DMS79 (cell line): ENCODE measurements at regions not wholly inside any gene's neighbourhood (a gene's known extent, or its start where the extent isn't known, plus 50 kb on each side); places are given as distances from the start of the nearest gene placed in this dataset.
"Not testable (repeated sequence)": the region's sequence is repeated elsewhere in the genome, so short reads cannot be mapped to it uniquely, and the experiment has no call there.

Source experiments
- DNase-seq: peaks from one replicate; lab custom pipeline; 2025; lab: John Stamatoyannopoulos, UW

- not testable (repeated sequence) for DNase-seq
These were observed 187.4 kb downstream of the FAM72C start for GRCh38 chr1:143784239-143784882.

GRCh38 chr1:143778178-143778577 is 193.6 kb downstream of the FAM72C start:
- not testable (repeated sequence) for DNase-seq

GRCh38 chr1:143764831-143765230 is 207.0 kb downstream of the FAM72C start:
- not testable (repeated sequence) for DNase-seq

GRCh38 chr1:143760366-143760765 is 211.4 kb downstream of the FAM72C start:
- DNase-seq, result not testable (repeated sequence)

- not testable (repeated sequence) for DNase-seq
These were observed 215.8 kb downstream of the FAM72C start for GRCh38 chr1:143755961-143756360.

- DNase-seq, result no peak
These were observed 222.9 kb downstream of the FAM72C start for GRCh38 chr1:143748906-143749305.

- DNase-seq, result no peak
These were observed 235.2 kb downstream of the FAM72C start for GRCh38 chr1:143736562-143736961.

- DNase-seq, result no peak
These were observed 235.9 kb downstream of the FAM72C start for GRCh38 chr1:143735764-143736461.

GRCh38 chr1:143734261-143734660 is 237.5 kb downstream of the FAM72C start:
- not testable (repeated sequence) for DNase-seq

- DNase-seq, result not testable (repeated sequence)
These were observed 240.9 kb downstream of the FAM72C start for GRCh38 chr1:143730890-143731289.

GRCh38 chr1:143729449-143730111 is 242.2 kb downstream of the FAM72C start:
- not testable (repeated sequence) for DNase-seq

GRCh38 chr1:143728802-143729448 is 242.9 kb downstream of the FAM72C start:
- not testable (repeated sequence) for DNase-seq

GRCh38 chr1:143727263-143727662 is 244.5 kb downstream of the FAM72C start:
- DNase-seq, result no peak

- DNase-seq, result no peak
These were observed 250.8 kb downstream of the FAM72C start for GRCh38 chr1:143721024-143721373.

GRCh38 chr1:143720087-143721023 is 251.4 kb downstream of the FAM72C start:
- DNase-seq, result no peak

GRCh38 chr1:143718524-143718923 is 253.3 kb downstream of the FAM72C start:
- DNase-seq, result no peak

- DNase-seq, result no peak
These were observed 253.8 kb downstream of the FAM72C start for GRCh38 chr1:143718021-143718420.

- no peak for DNase-seq
These were observed 254.4 kb downstream of the FAM72C start for GRCh38 chr1:143717434-143717833.

GRCh38 chr1:143714913-143715312 is 256.9 kb downstream of the FAM72C start:
- DNase-seq, result not testable (repeated sequence)

GRCh38 chr1:143709606-143710259 is 262.1 kb downstream of the FAM72C start:
- not testable (repeated sequence) for DNase-seq

GRCh38 chr1:143702739-143703138 is 269.0 kb downstream of the FAM72C start:
- not testable (repeated sequence) for DNase-seq
